Activated naive CD4-positive, alpha-beta T cell treated with anti-CD3 and anti-CD28 coated beads for 36 hours (primary cell): ENCODE measurements at regions not wholly inside any gene's neighbourhood (a gene's known extent, or its start where the extent isn't known, plus 50 kb on each side); places are given as distances from the start of the nearest gene placed in this dataset.
"Not testable (repeated sequence)": the region's sequence is repeated elsewhere in the genome, so short reads cannot be mapped to it uniquely, and the experiment has no call there.

ENCODE experiments used
- CTCF ChIA-PET: fragments of 350-600 bp; sonication (Branson Sonifier 250); formaldehyde crosslinking; loops from one replicate; lab custom pipeline; 2021; ENCODE audit warnings: antibody characterized with exemption; lab: Charles Lee
- DNase-seq: peaks from one replicate; pipeline ENCODE4 v3.0.0-alpha.2; 2020
- H3K27ac Mint-ChIP-seq: one replicate; pipeline ENCODE4 v1.8.0; 2021; ENCODE audit warnings: mild to moderate bottlenecking, mixed read lengths
- H3K27me3 Mint-ChIP-seq: one replicate; pipeline ENCODE4 v1.8.0; 2021; ENCODE audit warnings: low read depth, mixed read lengths
- H3K36me3 Mint-ChIP-seq: one replicate; pipeline ENCODE4 v1.8.0; 2021; ENCODE audit warnings: low read depth, mixed read lengths
- H3K4me1 Mint-ChIP-seq: one replicate; pipeline ENCODE4 v1.8.0; 2021; ENCODE audit warnings: low read depth, mixed read lengths
- H3K4me3 Mint-ChIP-seq: one replicate; pipeline ENCODE4 v1.8.0; 2021; ENCODE audit warnings: mild to moderate bottlenecking, moderate library complexity, mixed read lengths
- H3K9me3 Mint-ChIP-seq: one replicate; pipeline ENCODE4 v1.8.0; 2021; ENCODE audit warnings: mixed read lengths
- intact Hi-C: fragments of 100-400 bp; cut with micrococcal nuclease; formaldehyde crosslinking; loops from one replicate; pipeline ENCODE4 v1.15.1; 2023

GRCh38 chr16:9014389-9014788 is 50.7 kb upstream of the USP7 start:
- Mint-ChIP-seq H3K4me1 (no peaks in the 10 kb centered on the region), H3K27ac (no peak overlapping the region), H3K9me3 (peaks cover 9% of the 10 kb centered on the region), H3K36me3 (no peaks in the 10 kb centered on the region), H3K4me3 (no peak overlapping the region), H3K27me3 (peaks cover 10% of the 10 kb centered on the region)
- CTCF ChIA-PET, result interaction anchor here (0.6 to 1.0 kb wide), 2 partner anchors 9 to 11 kb away, joined by 3 read pairs; no protein-coding TSS in a partner anchor
- intact Hi-C loops, result no loop called here
- no peak for DNase-seq

GRCh38 chr16:9015489-9015888 is 51.8 kb upstream of the USP7 start:
- peaks cover 9% of the 10 kb centered on the region for H3K27me3 Mint-ChIP-seq
- DNase-seq, result no peak
- no peak overlapping the region for H3K27ac Mint-ChIP-seq
- CTCF ChIA-PET, result no interaction called here
- H3K4me3 Mint-ChIP-seq, result no peak overlapping the region
- H3K36me3 Mint-ChIP-seq, result no peaks in the 10 kb centered on the region
- peaks cover 9% of the 10 kb centered on the region for H3K9me3 Mint-ChIP-seq
- intact Hi-C loops, result no loop called here
- no peaks in the 10 kb centered on the region for H3K4me1 Mint-ChIP-seq

GRCh38 chr16:9016005-9016404 is 52.3 kb upstream of the USP7 start:
- H3K27me3 Mint-ChIP-seq, result not testable (repeated sequence)

GRCh38 chr16:9016824-9017223 is 53.1 kb upstream of the USP7 start:
- intact Hi-C loops, result no loop called here
- CTCF ChIA-PET, result interaction anchor here (0.6 to 3.8 kb wide), 2 partner anchors 8 to 440 kb away, joined by 3 to 18 read pairs; no protein-coding TSS in a partner anchor
- Mint-ChIP-seq H3K9me3 (peaks cover 9% of the 10 kb centered on the region), H3K4me1 (no peaks in the 10 kb centered on the region), H3K27me3 (peaks cover 7% of the 10 kb centered on the region), H3K27ac (no peak overlapping the region), H3K4me3 (no peak overlapping the region), H3K36me3 (no peaks in the 10 kb centered on the region)
- DNase-seq, result no peak

More at GRCh38 chr16:9016005-9016404, 52.3 kb upstream of the USP7 start:
- DNase-seq, H3K27ac Mint-ChIP-seq, H3K4me1 Mint-ChIP-seq, intact Hi-C loops, H3K36me3 Mint-ChIP-seq, H3K9me3 Mint-ChIP-seq, CTCF ChIA-PET, H3K4me3 Mint-ChIP-seq: not testable (repeated sequence)

GRCh38 chr16:9027070-9027799 is 63.5 kb upstream of the USP7 start:
- intact Hi-C loops, result no loop called here
- Mint-ChIP-seq H3K27ac (no peak overlapping the region), H3K9me3 (no peaks in the 10 kb centered on the region), H3K36me3 (no peaks in the 10 kb centered on the region), H3K4me3 (no peak overlapping the region), H3K27me3 (no peaks in the 10 kb centered on the region), H3K4me1 (no peaks in the 10 kb centered on the region)
- no peak for DNase-seq
- CTCF ChIA-PET, result interaction anchor here (0.6 kb wide), 1 partner anchor 267 kb away, joined by 3 read pairs; no protein-coding TSS in a partner anchor

GRCh38 chr16:9028491-9028890 is 63.0 kb upstream of the HAPSTR1 start:
- H3K27me3 Mint-ChIP-seq, CTCF ChIA-PET, H3K4me1 Mint-ChIP-seq, H3K4me3 Mint-ChIP-seq, H3K36me3 Mint-ChIP-seq, H3K9me3 Mint-ChIP-seq, DNase-seq, intact Hi-C loops, H3K27ac Mint-ChIP-seq: not testable (repeated sequence)

GRCh38 chr16:9031107-9031506 is 60.3 kb upstream of the HAPSTR1 start:
- H3K9me3 Mint-ChIP-seq, result no peaks in the 10 kb centered on the region
- intact Hi-C loops, result no loop called here
- no peak overlapping the region for H3K27ac Mint-ChIP-seq
- no peaks in the 10 kb centered on the region for H3K36me3 Mint-ChIP-seq
- H3K4me1 Mint-ChIP-seq, result no peaks in the 10 kb centered on the region
- no peak for DNase-seq
- CTCF ChIA-PET, result interaction anchor here (1.1 kb wide), 1 partner anchor 95 kb away, joined by 4 read pairs; no protein-coding TSS in a partner anchor
- H3K4me3 Mint-ChIP-seq, result no peak overlapping the region
- no peaks in the 10 kb centered on the region for H3K27me3 Mint-ChIP-seq

- CTCF ChIA-PET, result interaction anchor here (0.6 to 2.0 kb wide), 5 partner anchors 14 to 69 kb away, joined by 3 to 16 read pairs (median 5); no protein-coding TSS in a partner anchor
- no peaks in the 10 kb centered on the region for H3K4me1 Mint-ChIP-seq
These were observed 58.2 kb upstream of the HAPSTR1 start for GRCh38 chr16:9033125-9033830.

GRCh38 chr16:9034056-9034455 is 57.4 kb upstream of the HAPSTR1 start:
- CTCF ChIA-PET, result interaction anchor here (0.9 to 1.7 kb wide), 4 partner anchors 13 to 365 kb away, joined by 3 to 16 read pairs (median 4); no protein-coding TSS in a partner anchor
- Mint-ChIP-seq H3K4me3 (no peak overlapping the region), H3K27me3 (no peaks in the 10 kb centered on the region), H3K27ac (no peak overlapping the region), H3K4me1 (no peaks in the 10 kb centered on the region), H3K36me3 (no peaks in the 10 kb centered on the region), H3K9me3 (no peaks in the 10 kb centered on the region)
- intact Hi-C loops, result no loop called here
- DNase-seq, result no peak

More at GRCh38 chr16:9033125-9033830, 58.2 kb upstream of the HAPSTR1 start:
- no peaks in the 10 kb centered on the region for H3K27me3 Mint-ChIP-seq
- H3K4me3 Mint-ChIP-seq, result no peak overlapping the region
- H3K9me3 Mint-ChIP-seq, result no peaks in the 10 kb centered on the region
- H3K36me3 Mint-ChIP-seq, result no peaks in the 10 kb centered on the region
- DNase-seq, result no peak
- intact Hi-C loops, result no loop called here
- H3K27ac Mint-ChIP-seq, result no peak overlapping the region

- Mint-ChIP-seq H3K4me3 (no peak overlapping the region), H3K27ac (no peak overlapping the region), H3K36me3 (no peaks in the 10 kb centered on the region), H3K27me3 (no peaks in the 10 kb centered on the region), H3K4me1 (no peaks in the 10 kb centered on the region), H3K9me3 (no peaks in the 10 kb centered on the region)
- CTCF ChIA-PET, result no interaction called here
- intact Hi-C loops, result no loop called here
- no peak for DNase-seq
These were observed 55.4 kb upstream of the HAPSTR1 start for GRCh38 chr16:9035996-9036395.

GRCh38 chr16:9039210-9039609 is 52.2 kb upstream of the HAPSTR1 start:
- CTCF ChIA-PET, result interaction anchor here (1.0 to 1.8 kb wide), 2 partner anchors 30 to 102 kb away, joined by 3 to 5 read pairs; no protein-coding TSS in a partner anchor

GRCh38 chr16:9040800-9041412 is 50.5 kb upstream of the HAPSTR1 start:
- intact Hi-C loops, result no loop called here
- no peaks in the 10 kb centered on the region for H3K9me3 Mint-ChIP-seq
- CTCF ChIA-PET, result interaction anchor here (1.8 kb wide), 1 partner anchor 9 kb away, joined by 4 read pairs; no protein-coding TSS in a partner anchor
- DNase-seq, result no peak
- peaks cover 1% of the 10 kb centered on the region for H3K4me1 Mint-ChIP-seq
- no peak overlapping the region for H3K27ac Mint-ChIP-seq
- no peaks in the 10 kb centered on the region for H3K36me3 Mint-ChIP-seq
- H3K27me3 Mint-ChIP-seq, result no peaks in the 10 kb centered on the region
- H3K4me3 Mint-ChIP-seq, result no peak overlapping the region

More at GRCh38 chr16:9039210-9039609, 52.2 kb upstream of the HAPSTR1 start:
- no peak overlapping the region for H3K4me3 Mint-ChIP-seq
- H3K27ac Mint-ChIP-seq, result no peak overlapping the region
- H3K4me1 Mint-ChIP-seq, result no peaks in the 10 kb centered on the region
- intact Hi-C loops, result no loop called here
- H3K36me3 Mint-ChIP-seq, result no peaks in the 10 kb centered on the region
- no peaks in the 10 kb centered on the region for H3K27me3 Mint-ChIP-seq
- peak; percentile 34 for DNase-seq
- no peaks in the 10 kb centered on the region for H3K9me3 Mint-ChIP-seq
